ENCODE measurements at regions not wholly inside any gene's neighbourhood (a gene's known extent, or its start where the extent isn't known, plus 50 kb on each side); places are given as distances from the start of the nearest gene placed in this dataset.
"Not testable (repeated sequence)": the region's sequence is repeated elsewhere in the genome, so short reads cannot be mapped to it uniquely, and the experiment has no call there.

DNA sequence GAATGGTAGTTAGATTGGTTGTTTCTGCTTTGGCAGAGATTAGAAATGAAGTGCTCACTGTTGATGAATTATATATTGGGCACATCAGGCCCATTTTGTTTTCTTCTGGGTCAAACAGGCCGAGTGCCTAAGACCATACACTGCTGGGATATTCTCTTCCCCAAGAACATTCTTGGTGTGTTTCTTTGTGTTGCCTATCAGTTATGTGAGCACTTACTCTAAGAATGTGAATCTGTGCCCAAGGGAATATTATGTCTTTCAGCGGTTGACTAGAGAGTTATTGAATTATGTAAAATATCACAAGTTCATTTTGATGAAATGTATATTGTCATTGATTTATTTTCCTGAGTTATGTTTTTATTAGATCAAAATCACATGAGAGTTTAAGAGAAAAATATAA lies 255.5 kb upstream of the SMIM30 start:
- DNase-seq: no peak

DNA sequence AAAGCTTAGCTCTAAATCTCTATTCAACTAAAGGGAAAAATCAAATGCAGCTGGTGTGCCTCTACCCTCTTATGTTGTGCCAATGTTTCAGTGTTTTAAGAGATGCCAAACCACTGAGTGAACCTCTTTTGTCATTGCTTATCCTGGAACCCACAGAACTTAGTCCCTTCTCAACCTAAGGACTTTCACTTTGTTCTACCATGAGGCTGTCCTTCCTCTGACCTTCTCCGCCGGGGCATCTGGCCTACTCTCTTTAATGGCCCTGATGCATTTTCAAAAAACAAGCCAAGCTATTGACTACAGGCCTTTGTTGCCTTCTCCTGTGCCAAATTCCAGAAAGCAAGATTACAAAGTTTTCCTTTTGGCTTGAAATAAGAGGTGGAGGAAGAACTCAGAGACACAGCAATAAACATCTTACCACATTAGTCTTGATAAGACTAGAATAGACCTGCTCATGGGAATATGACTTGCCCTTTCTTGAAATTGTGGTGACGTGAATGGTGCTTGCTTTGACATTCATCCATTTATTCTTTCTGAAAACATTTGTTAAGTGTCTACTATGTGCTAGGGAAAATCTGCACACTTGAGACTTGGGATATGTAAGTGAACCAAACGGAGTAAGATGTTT lies 253.2 kb upstream of the SMIM30 start:
- DNase-seq: no peak

DNA sequence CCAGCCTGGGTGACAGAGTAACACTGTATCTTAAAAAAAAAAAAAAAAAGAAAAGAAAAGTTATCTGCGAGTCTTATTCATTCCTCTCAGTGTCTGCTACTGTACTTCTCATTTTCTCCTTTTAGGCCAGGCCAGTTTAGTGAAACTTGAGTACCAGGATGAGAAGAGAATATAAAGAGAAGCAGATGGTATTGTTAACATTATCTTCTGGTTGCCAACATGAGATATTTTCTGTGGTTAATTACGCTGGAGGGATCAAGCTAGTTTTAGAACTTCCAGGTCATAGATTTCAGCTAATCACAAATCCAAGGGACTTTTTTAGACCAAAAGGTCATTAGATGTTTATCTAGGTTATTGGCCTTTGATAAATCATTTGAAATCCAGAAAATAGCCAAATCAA lies 252.6 kb upstream of the SMIM30 start:
- DNase-seq: no peak

DNA sequence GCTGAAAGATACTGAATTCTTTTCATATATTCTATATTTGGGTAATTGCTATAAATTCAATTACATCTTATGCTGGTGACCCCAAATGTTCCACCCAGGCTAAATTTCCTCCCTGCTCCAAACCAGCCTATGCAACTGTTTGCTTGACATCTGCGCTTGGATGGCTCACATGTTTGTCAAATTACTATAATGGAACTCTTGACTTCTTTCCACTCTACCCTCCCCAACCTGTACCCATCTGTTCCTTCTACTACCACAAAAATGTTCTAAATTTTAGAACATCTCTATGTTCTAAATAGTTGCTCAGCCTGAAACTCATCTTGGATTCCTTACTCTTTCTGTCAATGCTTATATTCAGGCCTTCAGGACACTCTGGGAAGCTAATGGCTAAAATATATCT lies 249.9 kb upstream of the SMIM30 start:
- DNase-seq: no peak

DNA sequence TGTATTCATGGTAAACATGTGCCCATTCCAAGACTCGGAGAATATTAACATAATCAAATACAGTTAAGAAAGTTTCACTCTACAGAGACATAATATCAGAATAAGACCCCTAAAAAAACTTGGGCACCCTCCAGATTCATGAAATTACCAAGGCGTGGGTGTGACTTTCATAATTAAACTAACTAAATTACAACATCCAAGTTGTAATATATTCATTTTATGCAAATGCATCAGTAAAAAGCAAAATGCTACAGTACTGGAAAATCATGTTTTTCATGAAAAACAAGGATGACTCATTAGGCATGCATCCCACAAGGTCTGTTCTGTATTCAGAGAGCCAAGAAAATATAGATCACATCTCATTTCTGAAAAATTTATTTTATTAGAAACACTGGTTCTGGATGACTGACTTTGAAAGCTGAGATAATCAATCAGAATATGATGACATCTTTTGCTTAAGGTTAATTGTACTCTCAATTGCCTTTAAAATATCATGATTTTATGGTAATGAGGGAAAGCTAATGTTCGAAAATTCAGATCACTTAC lies 248.8 kb upstream of the SMIM30 start:
- DNase-seq: no peak

DNA sequence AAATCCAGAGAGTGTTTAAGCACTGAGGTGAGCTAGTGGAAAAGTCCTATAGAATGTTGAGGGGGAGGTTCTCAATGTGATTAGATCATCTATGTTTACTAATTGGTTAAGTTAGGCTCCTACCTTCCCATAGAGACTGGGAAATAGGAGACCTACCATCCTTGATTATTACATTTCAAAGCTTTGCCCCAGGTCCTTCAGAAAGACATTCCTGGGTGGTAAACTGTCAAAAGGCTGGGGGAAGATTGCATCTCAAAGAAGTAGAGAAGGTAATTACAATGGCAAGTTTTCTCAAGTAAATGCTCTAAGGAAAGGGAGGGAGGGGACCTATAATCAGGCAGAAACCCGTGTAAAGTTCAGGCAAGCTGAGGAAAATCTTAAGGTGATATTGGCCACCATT lies 247.8 kb upstream of the SMIM30 start:
- no peak for DNase-seq

DNA sequence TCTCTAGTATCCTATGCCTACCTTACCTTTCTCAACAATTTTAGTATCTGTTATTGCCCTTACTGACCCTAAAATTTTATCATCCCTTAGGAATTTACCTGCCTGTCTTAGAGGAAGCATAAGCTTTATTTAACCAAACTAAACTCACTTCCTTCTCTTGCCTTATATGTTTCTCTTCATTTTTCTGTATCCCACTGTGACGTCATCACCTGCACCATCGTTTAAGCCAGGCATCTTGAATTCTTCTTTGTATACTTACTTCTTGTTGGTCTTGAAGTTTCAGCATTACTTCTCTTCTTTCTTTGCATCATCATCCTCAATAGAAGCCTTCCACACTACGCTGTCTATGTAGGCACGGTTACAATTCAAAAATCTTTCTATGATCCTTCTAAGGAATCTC lies 231.0 kb upstream of the SMIM30 start:
- no peak for DNase-seq

DNA sequence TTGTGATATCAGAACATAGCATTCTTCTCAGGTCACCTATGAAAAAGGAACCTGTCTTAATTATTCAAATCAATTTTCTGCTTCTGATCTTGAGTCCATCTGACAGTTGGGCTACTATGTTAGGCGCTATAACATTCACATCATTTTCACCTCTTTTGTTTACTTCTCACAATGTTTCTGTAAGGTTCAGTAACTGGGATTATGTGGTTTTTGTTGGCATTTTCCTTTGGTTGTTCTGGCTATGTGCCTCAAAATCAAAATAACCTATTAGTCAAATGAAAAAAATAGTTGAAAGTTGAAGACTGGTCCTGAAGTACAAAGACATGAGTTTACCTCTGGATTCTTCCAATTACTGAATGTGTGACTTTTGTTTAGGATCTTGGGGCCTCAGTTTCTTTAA lies 221.3 kb upstream of the SMIM30 start:
- no peak for DNase-seq

DNA sequence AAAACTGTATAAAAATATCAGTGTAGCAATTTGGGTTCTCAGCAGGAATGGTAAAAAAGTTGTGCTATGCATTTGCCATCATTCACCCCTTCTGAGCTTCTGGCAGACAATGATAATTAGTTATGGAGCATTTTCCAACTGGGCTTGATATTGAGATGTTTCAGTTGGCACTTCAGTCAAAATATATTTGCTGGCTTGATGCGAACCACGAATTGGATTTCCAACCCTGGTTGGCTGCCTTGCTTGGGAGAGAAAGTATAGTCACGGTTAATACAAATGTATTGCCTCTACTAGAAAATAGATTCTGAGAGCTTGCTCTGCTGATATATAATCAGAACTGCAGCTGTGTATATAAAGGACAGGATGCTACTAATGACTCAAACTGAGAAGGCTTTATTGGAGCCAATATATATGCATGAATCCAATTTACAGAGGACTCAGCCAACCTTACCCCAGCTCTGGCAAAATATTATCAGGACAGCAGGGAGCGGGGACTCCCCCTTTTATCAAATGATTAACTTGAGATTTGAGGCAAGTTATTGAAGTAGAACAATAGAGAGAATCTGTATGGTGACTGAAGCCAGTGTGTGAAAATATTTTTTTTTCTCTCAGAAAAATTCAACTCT lies 219.8 kb upstream of the SMIM30 start:
- DNase-seq: no peak

DNA sequence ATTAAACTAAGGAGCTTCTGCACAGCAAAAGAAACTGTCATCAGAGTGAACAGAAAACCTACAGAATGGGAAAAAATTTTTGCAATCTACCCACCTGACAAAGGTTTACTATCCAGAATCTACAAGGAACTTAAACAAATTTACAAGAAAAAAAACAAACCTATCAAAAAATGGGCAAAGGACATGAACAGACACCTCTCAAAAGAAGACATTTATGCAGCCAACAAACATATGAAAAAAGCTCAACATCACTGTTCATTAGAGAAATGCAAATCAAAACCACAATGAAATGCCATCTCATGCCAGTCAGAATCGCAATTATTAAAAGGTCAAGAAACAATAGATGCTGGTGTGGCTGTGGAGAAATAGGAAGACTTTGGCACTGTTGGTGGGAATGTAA lies 218.5 kb upstream of the SMIM30 start:
- not testable (repeated sequence) for DNase-seq

DNA sequence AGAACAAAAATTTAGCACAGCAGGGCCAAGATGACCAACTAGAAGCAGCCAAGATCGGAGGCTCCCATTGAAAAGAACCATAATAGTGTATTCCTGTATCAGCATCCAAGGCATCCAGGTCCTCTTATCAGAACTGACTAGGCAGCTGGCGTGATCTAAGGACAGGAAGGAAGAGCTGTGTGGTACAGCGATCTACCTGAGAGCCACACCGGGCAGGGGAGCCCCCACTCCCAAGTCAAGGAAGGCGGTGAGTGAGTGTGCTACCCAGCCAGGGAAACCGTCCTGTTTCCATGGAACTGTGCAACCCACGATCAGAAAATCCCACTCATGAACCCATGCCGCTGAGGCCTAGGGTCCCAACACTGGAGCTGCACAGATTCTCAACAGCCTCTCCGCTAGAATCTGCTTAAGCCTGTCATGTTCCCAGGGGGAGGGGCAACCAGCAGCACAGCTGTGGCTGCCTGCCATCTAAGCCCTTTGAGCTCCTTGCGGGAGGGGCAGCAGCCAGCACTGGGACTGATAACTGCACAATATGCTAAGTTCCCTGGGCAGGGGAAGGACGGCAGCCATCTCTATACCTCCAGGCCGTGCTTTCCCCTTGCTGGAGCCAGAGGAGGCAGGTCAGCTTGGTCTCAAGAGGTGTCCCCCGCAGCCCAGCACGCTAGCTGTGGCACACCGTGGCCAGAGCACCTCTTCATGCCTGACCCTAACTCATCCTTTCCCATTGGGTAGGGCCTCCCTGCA lies 213.0 kb upstream of the SMIM30 start:
- DNase-seq: peak; percentile 98

DNA sequence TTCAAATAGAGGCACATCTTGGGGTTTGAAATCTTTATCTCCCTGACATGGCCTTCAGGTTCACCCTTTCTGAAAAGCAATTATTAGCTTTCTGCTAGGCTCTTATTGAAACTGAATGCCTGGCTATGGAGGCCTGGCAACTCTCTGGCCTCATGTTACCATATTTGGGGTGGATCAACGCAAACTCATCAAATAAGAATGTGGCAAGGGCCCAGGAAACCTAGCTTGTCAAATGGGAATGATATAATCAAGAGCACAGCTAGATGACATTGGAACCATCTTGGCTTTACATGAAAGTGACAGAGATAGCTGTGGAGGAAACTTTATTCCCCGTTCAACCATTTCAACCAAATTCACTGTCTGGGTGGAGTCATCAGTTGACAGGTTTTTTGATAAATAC lies 202.8 kb upstream of the SMIM30 start:
- DNase-seq: no peak

DNA sequence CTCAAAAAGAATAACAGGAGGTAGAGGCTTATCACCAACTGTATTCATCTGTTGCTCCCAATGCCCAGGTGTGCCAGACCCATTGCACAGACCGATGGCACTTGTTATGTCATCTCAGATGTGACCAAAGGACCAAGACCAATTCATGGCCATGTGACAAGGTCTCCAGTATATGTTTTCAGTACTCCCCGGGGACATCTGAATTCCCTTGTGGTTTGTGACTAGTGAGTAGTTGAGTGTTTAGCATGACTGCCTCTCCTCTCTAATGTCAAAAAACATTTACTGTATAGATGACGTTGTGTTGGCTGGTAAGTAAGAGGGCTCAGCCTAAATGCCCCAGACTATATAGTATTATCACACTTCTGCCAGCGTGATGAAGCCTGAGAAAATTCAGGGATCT lies 202.1 kb upstream of the SMIM30 start:
- DNase-seq: no peak

DNA sequence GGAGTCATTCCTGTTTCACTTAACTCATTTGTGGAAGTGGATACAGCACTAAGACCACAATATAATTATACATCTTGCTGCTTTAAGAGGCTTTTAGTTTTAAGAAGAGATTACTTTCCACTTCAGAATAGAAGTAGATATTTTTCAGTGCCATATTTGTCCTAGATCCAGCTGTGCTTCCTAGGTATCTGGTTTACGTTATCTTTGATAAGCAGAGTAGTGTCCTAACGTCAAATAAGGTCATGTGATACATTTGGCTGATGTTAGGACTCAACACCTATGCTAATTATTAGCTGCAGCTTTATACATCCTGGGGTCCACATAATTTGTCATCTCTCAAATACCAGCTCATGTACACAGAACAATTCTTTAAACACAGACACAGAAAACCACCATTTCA lies 196.2 kb upstream of the SMIM30 start:
- no peak for DNase-seq

DNA sequence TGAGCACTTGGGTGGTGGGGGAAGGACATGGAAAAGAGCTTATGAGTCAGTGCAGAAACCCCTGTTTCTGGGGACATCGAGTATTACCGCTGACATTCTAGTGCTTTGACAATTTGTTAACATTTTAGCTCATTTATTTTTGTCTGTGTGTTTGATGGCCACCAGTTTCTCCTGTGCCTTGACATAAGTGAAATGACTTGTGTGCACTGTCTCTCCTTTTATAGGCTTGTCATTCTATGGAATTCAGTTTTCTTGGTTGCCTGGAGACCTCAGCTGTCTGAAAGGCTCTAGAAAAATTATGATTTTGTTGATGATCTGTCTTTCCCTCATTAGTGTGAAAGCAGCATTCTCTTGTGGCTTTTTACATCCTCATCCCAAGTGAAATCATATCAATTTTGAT lies 190.0 kb upstream of the SMIM30 start:
- no peak for DNase-seq

DNA sequence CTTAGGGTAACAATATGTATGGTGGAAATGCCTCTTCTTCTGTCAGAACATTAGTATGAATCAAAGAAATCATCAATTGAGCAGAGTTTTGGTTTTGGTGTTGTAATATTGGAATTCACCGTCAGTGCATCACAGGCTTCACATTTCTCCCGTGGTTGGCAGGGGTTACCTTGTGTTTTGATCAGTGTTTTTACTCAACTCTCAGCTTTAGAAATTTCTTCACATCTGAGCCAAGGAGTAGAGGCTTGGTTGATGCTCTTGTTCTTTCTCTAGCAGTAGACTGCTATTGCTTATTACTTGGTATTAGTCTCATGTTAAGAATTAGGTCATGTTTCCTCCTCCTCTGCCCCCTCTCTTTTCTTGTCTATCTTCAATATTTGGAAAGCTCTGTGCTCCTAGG lies 188.8 kb upstream of the SMIM30 start:
- DNase-seq: no peak

DNA sequence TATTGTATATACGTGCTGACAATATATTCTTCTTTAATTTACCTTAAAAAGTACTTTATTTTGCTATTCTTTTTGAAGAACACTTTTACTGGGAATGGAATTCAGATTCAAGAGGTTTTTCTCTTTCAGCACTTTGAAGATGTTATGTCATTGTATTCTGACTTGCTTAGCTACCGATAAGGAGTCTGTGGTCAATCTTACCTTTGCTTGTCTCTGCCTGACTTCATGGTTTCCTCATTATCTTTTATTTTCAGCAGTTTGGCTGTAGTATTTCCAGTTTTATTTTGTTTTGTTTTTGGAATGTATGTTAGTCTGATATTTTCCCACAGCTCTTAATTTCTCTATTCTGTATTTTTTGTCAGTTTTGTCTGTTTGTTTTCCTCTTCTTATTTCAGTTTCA lies 187.9 kb upstream of the SMIM30 start:
- no peak for DNase-seq

DNA sequence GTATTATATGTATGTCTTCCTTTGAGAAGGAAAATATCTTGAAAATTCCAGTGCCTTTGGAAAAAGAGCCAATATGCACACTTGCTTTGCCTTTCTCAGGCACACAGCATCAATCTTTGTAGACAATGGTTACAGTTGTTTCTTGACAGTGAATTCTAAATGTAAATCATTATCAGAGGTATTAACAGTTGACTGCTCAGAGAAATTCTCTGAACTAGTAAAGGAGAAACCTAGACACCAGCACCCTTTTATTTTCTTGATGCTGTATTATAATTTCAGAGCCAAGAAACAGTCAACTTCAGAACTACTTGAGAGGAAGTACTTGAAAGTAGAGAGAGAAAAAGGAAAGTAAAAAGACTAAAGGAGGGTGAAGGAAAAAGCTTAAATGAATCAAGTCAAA lies 185.8 kb upstream of the SMIM30 start:
- DNase-seq: no peak

DNA sequence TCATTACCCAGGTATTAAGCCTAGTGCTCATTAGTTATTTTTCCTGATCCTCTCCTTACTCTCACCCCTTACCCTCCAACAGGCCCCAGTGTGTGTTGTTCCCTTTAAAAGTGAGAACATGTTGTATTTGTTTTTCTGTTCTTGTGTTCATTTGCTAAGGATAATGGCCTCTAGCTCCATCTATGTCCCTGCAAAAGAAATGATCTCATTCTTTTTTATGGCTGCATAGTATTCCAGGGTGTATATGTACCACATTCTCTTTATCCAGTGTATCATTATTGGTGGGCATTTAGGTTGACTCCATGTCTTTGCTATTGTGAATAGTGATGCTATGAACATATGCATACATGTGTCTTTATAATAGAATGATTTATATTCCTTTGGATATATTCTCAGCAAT lies 185.0 kb upstream of the SMIM30 start:
- not testable (repeated sequence) for DNase-seq

DNA sequence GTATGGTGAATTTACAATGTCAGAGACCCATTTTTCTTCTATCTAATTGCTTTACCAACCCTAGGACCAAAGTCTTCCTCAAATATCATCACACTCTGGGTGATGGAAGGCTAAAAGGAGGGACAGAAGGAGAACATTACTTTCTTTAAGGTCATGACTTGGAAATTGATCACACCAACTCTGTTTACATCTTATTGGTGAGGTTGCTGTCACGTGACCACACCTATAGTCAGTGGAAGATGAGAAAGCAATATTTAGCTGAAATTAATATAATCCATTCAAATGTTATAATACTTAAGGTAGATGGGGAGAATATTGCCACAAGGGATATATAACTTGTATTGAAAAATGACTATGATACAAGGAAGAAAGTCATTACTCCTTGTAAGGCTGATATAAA lies 183.6 kb upstream of the SMIM30 start:
- DNase-seq: no peak

DNA sequence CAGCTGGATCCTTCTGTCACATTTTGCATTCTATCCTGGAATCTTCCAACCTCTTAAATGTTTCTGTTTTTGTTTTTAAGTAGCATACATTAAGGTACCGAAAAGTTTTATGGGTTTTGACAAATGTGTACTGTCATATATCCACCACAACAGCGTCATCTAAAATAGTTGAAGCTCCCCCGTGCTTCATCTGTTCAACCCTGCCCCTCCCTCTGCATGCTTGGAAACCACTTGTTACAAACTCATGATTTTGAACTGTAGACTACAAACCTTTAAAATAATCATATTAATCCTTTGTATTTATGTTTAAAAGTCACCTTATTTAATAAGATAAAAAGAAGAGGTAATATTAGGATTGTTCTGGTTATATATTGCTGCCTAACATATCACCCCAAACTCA lies 182.8 kb upstream of the SMIM30 start:
- DNase-seq: no peak

DNA sequence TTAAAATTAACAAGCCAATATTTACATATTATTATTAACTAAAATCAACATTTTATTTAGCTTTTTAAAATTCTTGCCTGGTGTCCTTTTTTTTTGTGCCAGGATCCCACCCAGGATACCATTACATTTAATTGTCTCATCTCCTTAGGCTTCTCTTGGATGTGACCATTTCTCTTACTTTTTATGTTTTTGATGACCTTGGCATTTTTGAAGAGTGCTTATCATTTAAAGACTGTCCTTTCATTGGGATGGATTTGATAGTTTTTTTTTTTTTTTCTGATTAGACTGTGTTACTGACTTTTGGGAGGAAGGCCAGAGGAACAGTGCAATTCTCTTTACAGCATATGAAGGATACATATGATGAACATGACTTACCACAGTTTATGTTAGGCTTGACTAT lies 181.4 kb upstream of the SMIM30 start:
- DNase-seq: no peak

DNA sequence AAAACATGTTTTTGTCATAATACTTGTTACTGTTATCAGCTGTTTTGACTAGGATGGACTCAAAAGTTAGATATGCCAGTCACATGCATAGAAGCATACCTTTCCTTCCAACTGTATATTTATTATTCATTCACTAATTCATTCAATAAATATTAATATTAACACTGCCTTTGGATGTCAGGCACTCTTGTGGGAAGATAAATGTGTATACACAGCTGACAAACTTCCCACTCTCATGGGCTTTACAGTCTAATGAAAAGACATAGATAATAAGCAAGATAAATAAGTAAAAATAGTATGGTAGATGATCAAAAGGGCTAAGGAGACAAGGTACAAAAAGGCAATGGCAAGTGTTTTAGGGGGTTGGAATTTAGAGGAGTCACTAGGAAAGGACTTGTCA lies 180.1 kb upstream of the SMIM30 start:
- no peak for DNase-seq

DNA sequence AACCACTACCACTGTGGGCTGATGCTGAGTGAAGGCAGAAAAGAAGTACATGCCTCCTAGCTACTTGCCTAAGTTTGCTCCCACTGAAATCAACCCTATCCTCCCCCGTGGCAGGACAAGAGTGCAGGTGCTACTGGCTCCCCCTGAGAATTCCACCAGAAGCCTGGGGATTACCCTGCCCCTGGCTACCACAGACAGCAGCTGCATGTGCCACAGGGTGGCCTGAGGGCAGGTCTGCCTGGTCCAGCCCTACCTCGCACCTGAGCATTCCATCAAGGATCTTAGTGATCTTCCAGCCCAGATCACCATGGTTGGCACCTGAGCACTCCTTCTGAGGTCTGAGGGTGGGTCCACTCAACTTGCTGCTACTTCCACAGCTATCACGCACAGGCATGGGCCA lies 176.4 kb upstream of the SMIM30 start:
- DNase-seq: no peak
